ENCODE measurements at regions not wholly inside any gene's neighbourhood (a gene's known extent, or its start where the extent isn't known, plus 50 kb on each side); places are given as distances from the start of the nearest gene placed in this dataset.
"Not testable (repeated sequence)": the region's sequence is repeated elsewhere in the genome, so short reads cannot be mapped to it uniquely, and the experiment has no call there.

- TF ChIP-seq CTCF (conservative IDR thresholded peaks at IDR 0.05 in 1 of 2, IDR thresholded peaks at IDR 0.05 in 1 of 2; ENCODE audit: low read depth in 1 of 2, low read length in 2 of 2); EZH2 (IDR thresholded peaks at IDR 0.05; ENCODE audit: low read length, missing control alignments): not testable (repeated sequence)
Observed at GRCh38 chr2:185585165-185585564, 153.4 kb upstream of the FSIP2 start.
